Hepatocyte (in vitro differentiated cells): ENCODE measurements at regions not wholly inside any gene's neighbourhood (a gene's known extent, or its start where the extent isn't known, plus 50 kb on each side); places are given as distances from the start of the nearest gene placed in this dataset.

Experiments used
- EZH2 ChIP-seq: fragments of 200-600 bp; sonication (generic); IDR thresholded peaks from 2 replicates; pipeline ENCODE4 v1.6.1; 2016; ENCODE audit warnings: antibody characterized with exemption, mild to moderate bottlenecking, borderline replicate concordance
- TF ChIP-seq, protein P1 (sequence below): fragments of 200-600 bp; sonication (generic); IDR thresholded peaks from 2 replicates; pipeline ENCODE4 v1.5.1; 2016; ENCODE audit warnings: antibody characterized with exemption, mild to moderate bottlenecking; ENCODE audit not compliant: poor library complexity

DNA sequence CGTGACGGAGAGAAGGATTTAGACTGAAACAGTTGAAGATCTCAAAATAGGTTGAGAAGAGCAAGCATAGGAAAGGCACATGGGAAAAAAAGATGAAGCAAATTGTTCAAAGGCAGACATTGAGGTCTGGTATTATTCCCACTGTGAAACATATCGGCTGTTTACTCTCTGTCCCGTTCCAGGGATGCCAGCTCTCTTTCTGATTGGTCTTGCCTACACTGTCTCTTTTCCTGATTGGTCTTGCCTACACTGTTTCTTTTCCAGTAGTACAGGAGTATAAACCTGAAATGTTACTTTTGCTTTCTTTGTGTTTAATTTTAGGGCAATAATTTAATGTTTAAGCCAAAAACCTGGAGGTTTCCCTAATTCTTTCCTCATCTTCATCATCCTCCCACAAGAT lies 226.5 kb upstream of the MCHR2 start:
- TF ChIP-seq, protein P1, sequence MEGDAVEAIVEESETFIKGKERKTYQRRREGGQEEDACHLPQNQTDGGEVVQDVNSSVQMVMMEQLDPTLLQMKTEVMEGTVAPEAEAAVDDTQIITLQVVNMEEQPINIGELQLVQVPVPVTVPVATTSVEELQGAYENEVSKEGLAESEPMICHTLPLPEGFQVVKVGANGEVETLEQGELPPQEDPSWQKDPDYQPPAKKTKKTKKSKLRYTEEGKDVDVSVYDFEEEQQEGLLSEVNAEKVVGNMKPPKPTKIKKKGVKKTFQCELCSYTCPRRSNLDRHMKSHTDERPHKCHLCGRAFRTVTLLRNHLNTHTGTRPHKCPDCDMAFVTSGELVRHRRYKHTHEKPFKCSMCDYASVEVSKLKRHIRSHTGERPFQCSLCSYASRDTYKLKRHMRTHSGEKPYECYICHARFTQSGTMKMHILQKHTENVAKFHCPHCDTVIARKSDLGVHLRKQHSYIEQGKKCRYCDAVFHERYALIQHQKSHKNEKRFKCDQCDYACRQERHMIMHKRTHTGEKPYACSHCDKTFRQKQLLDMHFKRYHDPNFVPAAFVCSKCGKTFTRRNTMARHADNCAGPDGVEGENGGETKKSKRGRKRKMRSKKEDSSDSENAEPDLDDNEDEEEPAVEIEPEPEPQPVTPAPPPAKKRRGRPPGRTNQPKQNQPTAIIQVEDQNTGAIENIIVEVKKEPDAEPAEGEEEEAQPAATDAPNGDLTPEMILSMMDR = no peak
- TF ChIP-seq EZH2 = no peak
